NCI-H1930 (cell line): ENCODE measurements at regions not wholly inside any gene's neighbourhood (a gene's known extent, or its start where the extent isn't known, plus 50 kb on each side); places are given as distances from the start of the nearest gene placed in this dataset.
A peak's percentile ranks its signal among the peaks of the same experiment; 100 is the strongest.

ENCODE experiments used
- DNase-seq, 2 experiments: peaks; one replicate each; lab custom pipeline; 2025; lab: John Stamatoyannopoulos, UW

GRCh38 chr9:79335987-79336386 lies 235.8 kb upstream of the TLE4 start:
- DNase-seq = no peak

GRCh38 chr9:79341561-79341960 lies 230.2 kb upstream of the TLE4 start:
- DNase-seq = no peak

- DNase-seq = no peak
Observed at GRCh38 chr9:79346350-79347020, 225.3 kb upstream of the TLE4 start.

GRCh38 chr9:79352322-79352721 lies 219.4 kb upstream of the TLE4 start:
- no peak for DNase-seq

- DNase-seq = no peak
Observed at GRCh38 chr9:79353856-79354520, 217.8 kb upstream of the TLE4 start.

GRCh38 chr9:79357194-79357593 lies 214.6 kb upstream of the TLE4 start:
- DNase-seq = no peak

- DNase-seq = no peak
Observed at GRCh38 chr9:79357616-79358015, 214.1 kb upstream of the TLE4 start.

- peak in 1 of 2 experiments; percentile 36 for DNase-seq
Observed at GRCh38 chr9:79360387-79361347, 211.1 kb upstream of the TLE4 start.

- DNase-seq = peak; percentile 54 to 62
Observed at GRCh38 chr9:79362100-79363081, 209.4 kb upstream of the TLE4 start.

GRCh38 chr9:79369676-79370075 lies 202.1 kb upstream of the TLE4 start:
- no peak for DNase-seq

- no peak for DNase-seq
Observed at GRCh38 chr9:79371301-79371700, 200.5 kb upstream of the TLE4 start.

GRCh38 chr9:79371948-79372555 lies 199.7 kb upstream of the TLE4 start:
- no peak for DNase-seq

- no peak for DNase-seq
Observed at GRCh38 chr9:79377339-79377855, 194.4 kb upstream of the TLE4 start.

- DNase-seq = no peak
Observed at GRCh38 chr9:79378107-79378506, 193.7 kb upstream of the TLE4 start.

- DNase-seq = no peak
Observed at GRCh38 chr9:79382044-79382443, 189.7 kb upstream of the TLE4 start.

GRCh38 chr9:79382458-79382857 lies 189.3 kb upstream of the TLE4 start:
- DNase-seq = no peak

- no peak for DNase-seq
Observed at GRCh38 chr9:79383096-79383495, 188.7 kb upstream of the TLE4 start.

GRCh38 chr9:79384091-79384490 lies 187.7 kb upstream of the TLE4 start:
- no peak for DNase-seq

- DNase-seq = no peak
Observed at GRCh38 chr9:79384501-79384900, 187.3 kb upstream of the TLE4 start.

GRCh38 chr9:79387101-79387835 lies 184.5 kb upstream of the TLE4 start:
- no peak for DNase-seq
